HG03575 (cell line): ENCODE measurements at regions not wholly inside any gene's neighbourhood (a gene's known extent, or its start where the extent isn't known, plus 50 kb on each side); places are given as distances from the start of the nearest gene placed in this dataset.
"Not testable (repeated sequence)": the region's sequence is repeated elsewhere in the genome, so short reads cannot be mapped to it uniquely, and the experiment has no call there.

Experiments used
- ATAC-seq: cut with Tn5 transposase; IDR thresholded peaks from one replicate; pipeline ENCODE4 v1.9.1; 2021; ENCODE audit not compliant: unreplicated experiment, insufficient number of reproducible peaks, low FRiP score; ENCODE audit errors: extremely low read depth

DNA sequence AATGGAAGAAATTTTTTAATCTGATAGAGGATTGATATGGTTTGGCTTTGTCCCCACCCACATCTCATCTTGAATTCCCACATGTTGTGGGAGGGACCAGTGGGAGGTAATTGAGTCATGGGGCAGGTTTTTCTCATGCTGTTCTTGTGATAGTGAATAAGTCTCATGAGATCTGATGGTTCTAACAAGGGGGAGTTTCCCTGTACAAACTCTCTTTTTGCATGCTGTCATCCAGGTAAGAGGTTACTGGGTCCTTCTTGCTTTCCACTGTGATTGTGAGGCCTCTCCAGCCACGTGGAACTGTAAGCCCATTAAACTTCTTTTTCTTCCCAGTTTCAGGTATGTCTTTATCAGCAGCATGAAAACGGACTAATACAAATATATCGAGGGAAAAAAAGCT is 132.5 kb downstream of the DSEL start:
- ATAC-seq: not testable (repeated sequence)

- no peak for ATAC-seq
Measured at GRCh38 chr18:67381608-67382150, 134.8 kb downstream of the DSEL start.

DNA sequence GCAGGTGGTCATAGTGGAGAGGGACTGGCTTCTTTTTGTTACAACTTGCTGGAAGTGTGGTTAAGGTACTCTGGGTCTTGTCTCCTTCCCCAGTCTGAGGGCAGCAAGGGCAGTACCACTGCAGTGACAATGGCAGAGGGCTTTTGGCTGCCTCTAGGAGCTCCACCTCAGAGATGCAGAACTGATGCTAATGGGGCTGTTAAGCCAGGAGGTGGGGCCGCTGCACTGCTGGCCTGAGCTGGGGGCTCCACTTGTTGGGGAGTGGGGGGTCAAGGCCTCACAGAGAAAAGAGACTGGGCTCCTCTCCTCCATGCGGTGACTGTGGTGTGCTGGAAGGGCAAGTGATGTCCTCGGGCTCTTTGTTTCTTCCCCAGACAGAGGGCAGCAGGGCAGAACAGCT is 135.7 kb downstream of the DSEL start:
- no peak for ATAC-seq

DNA sequence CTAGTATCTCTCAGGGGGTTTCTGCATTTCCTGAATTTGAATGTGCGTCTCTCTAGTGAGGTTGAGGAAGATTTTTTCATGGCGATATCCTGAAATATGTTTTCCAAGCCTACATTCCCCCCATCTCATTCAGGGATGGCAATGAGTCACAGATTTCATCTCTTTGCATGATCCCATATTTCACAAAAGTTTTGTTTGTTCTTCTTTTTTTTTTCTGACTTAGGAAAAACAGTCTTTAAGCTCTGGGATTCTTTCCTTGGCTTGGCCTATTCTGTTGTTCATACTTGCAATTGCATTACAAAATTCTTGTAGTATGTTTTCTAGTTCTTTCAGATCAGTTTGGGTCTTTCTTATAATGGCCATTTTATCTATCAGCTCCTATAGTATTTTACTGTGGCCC is 136.5 kb downstream of the DSEL start:
- no peak for ATAC-seq

DNA sequence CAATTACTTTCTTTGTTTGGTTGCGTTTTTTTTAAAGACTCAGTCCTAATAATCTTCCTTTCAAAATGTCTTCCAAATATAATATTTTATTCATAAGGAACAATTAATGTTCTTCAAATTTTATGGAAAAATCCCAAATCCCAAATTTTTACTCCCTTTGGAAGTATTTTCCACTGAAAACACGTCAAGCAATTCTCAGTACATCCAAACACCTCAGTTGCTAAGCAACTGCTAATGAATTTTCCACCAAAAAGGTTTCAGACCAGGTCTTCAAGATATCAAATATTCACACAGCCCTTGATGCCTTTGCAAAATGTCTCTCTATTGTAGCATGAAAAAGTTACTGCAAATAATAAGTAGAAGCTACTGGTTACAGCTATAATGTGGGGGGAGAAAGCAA is 140.1 kb downstream of the DSEL start:
- ATAC-seq: no peak

GRCh38 chr18:67373636-67374035 is 142.9 kb downstream of the DSEL start:
- no peak for ATAC-seq

DNA sequence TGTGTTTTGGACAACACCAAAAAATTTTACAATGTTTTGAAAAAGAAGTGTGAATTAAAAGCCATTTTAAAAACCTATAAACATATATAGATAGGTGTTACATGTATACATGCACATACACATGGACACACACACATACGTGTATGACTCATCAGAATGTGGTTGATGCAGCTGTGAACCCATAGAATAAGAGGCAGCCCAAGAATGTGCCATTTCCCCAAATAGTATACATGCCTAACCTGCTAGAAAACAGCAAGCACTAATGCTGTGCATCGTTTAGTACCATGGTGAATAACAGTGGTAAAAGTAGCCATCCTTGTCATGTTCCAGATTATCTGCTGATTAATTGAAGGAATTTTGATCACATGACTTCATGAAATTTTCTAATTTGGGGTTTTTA is 149.0 kb downstream of the DSEL start:
- no peak for ATAC-seq

- no peak for ATAC-seq
Measured at GRCh38 chr18:67363694-67364093, 152.8 kb downstream of the DSEL start.

DNA sequence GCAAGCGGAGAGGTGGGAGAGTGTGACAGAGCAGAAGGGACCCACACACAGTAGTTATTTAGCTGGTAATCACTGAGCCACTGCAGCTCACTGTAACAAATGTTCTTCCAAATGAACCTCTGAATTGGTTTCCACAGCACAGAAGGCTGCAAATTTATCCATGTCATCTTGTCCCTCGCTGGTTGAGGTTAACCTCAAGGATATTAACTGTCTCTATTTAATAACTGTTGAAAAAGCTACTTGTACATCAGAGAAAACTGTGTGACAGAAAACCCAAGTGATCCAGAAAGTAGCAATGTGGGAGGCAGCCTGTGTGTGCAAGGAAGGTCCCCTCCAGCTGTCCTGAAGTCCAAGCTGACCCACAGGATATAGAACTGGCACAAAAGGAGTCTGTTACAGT is 153.6 kb downstream of the DSEL start:
- ATAC-seq: no peak

DNA sequence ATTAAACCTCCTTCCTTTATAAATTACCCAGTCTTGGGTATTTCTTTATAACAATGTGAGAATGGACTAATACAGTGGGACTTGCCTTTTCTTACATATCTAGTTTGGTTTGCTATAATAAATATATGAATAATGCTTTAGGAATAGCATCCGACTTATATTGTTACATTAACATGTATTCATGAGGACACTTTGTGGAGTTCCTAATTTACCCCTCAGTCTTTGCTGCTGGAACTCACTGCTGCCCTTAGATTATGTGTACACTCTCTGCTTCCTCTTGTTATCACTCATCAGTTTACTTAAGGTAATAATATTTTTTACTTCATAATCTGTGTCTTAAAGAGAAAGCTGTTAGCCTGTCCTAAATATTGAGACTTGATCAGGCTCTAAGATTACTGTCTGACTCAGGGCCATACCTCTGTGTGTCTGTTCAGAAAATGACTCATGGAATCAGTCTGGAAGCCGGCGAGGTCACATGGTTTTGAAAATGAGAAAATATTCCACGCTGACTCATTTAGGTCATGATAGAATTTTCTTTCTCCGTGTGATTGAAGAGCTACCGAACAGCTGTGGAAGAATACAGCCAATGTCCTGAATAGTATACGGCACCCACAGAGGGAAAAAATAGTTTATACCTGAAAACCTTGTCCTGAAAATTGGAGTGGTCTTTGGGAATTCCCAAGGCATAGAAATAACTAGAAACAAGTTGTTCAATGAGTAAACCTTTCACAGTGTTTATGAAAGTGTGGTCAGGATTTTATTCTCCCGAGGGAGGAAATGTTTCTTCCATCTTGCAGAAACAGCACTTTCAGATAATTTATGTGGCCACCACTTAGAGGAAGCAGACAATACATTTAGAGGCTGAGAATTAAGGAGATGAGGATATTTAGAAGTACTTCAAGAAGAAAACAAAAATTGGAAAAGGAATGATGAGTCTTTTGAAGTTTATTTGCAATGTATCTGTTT is 156.4 kb downstream of the DSEL start:
- peak; percentile 92 for ATAC-seq

- ATAC-seq: no peak
Measured at GRCh38 chr18:67358947-67359346, 157.6 kb downstream of the DSEL start.

DNA sequence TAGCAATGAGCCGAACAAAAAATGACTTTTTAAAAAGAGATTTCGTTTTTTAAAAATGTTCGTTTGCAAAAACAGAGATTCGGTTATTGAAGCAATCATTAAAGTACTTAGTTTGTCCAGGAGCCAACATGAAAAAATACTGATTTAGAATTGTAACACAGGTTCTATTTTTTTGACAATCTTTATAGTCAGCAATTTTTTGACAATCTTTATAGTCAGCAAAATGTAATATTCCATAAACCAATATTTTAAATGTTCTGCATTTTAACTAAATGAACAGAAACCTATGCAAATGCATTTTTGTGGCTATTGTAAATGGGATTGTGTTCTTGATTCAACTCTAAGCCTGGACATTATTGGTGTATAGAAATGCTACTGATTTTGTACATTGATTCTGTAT is 161.8 kb downstream of the DSEL start:
- ATAC-seq: no peak

- no peak for ATAC-seq
Measured at GRCh38 chr18:67354091-67354490, 162.4 kb downstream of the DSEL start.

- ATAC-seq: no peak
Measured at GRCh38 chr18:67347438-67347837, 169.1 kb downstream of the DSEL start.

DNA sequence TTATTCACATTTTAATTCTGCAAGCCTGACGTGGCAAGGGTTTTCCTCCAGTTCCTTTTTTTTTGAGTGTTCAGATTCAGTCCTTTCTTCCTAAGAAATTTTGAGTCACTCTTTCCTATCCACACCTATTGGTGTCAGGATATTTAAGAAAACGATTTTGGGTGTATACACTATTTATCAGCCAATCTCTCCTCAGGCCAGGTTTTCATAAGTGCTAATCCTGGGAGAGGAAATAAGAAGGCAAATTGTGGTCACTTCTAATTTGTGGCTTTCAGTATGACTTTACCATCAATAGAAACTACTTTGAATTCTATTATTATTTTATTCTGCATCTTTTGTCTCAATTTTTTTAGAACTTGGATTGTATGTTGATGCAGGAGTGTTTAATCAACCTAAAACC is 174.4 kb downstream of the DSEL start:
- ATAC-seq: no peak

GRCh38 chr18:67337696-67338095 is 178.8 kb downstream of the DSEL start:
- ATAC-seq: no peak

GRCh38 chr18:67331857-67332256 is 184.7 kb downstream of the DSEL start:
- ATAC-seq: no peak

- no peak for ATAC-seq
Measured at GRCh38 chr18:67319109-67319508, 197.4 kb downstream of the DSEL start.

DNA sequence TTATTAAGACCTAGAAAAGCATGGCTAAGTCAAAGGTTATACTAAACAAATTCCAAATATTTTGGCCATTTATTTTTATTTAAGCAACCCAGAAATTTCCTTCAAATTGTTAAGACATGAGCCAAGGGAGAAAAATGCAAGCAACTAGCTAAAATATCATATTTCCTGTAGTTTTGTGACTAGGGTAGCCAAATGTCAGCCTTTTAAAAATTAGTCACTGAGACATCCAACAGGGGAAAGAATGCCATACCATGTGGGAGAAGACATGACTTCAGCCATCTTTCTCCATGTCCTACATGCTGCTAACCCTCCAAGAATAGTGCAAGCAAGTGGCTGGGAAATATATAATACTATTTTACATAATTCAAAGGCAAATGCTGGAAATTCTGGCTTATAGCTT is 197.9 kb downstream of the DSEL start:
- no peak for ATAC-seq

DNA sequence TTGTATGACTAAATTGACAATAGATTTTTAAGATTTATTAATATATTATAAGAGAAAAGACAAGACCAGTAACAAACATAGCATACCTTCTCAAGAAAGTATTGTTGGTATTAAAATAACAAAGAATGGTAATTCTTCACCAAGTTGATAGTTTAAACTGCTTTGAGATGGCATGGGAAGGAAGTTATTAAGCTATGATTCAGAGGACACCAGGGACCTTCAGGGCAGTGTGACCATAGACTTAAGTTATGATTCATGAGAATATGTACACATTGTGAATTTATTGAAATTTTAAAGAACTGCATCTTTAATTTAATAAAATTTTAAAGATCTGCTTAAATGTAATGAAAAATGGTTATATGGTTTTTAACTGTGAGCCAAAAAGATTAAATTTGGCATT is 205.7 kb downstream of the DSEL start:
- ATAC-seq: no peak

DNA sequence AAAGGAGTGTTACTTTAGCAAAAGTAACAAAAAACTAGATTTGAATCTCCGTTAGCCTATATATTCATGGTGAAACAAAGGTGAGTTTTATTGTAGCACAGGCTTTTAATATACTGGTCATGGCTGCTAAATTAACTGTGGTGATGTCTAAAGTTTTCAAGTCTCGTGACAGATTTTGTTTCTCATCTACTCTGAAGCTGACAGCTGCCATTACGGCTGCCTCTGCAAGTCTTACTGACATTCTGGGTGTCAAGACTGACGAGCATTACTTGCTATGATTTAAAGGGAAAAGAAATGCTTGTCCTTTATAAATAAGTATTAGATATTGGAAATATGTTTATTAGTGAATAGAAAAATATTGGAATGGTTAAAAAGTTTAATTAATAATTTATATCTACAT is 207.7 kb downstream of the DSEL start:
- no peak for ATAC-seq
